Glomerular visceral epithelial cell (primary cell): ENCODE measurements at regions not wholly inside any gene's neighbourhood (a gene's known extent, or its start where the extent isn't known, plus 50 kb on each side); places are given as distances from the start of the nearest gene placed in this dataset.

Experiments
- DNase-seq: peaks from one replicate; pipeline ENCODE4 v3.0.0-alpha.2; 2016; ENCODE audit errors: extremely low spot score

- peak; percentile 39 for DNase-seq
Observed at GRCh38 chr1:222996310-222996975, 146.6 kb downstream of the TLR5 start.

- DNase-seq, result no peak
Observed at GRCh38 chr1:223000632-223001031, 142.4 kb downstream of the TLR5 start.

GRCh38 chr1:223001653-223002634, 141.1 kb downstream of the TLR5 start:
- DNase-seq, result no peak

- DNase-seq, result no peak
Observed at GRCh38 chr1:223003549-223003948, 139.5 kb downstream of the TLR5 start.

- DNase-seq, result no peak
Observed at GRCh38 chr1:223006371-223006770, 136.7 kb downstream of the TLR5 start.

- DNase-seq, result peak; percentile 41
Observed at GRCh38 chr1:223006917-223007648, 136.0 kb downstream of the TLR5 start.

- DNase-seq, result no peak
Observed at GRCh38 chr1:223007935-223008334, 135.1 kb downstream of the TLR5 start.

GRCh38 chr1:223008808-223009207, 134.2 kb downstream of the TLR5 start:
- DNase-seq, result no peak

GRCh38 chr1:223009406-223009805, 133.6 kb downstream of the TLR5 start:
- no peak for DNase-seq

GRCh38 chr1:223010582-223011504, 132.2 kb downstream of the TLR5 start:
- DNase-seq, result peak; percentile 42

- DNase-seq, result no peak
Observed at GRCh38 chr1:223011505-223011856, 131.6 kb downstream of the TLR5 start.

- DNase-seq, result no peak
Observed at GRCh38 chr1:223012176-223012788, 130.8 kb downstream of the TLR5 start.

GRCh38 chr1:223012938-223013337, 130.1 kb downstream of the TLR5 start:
- DNase-seq, result no peak

GRCh38 chr1:223014142-223014873, 128.7 kb downstream of the TLR5 start:
- DNase-seq, result no peak

- no peak for DNase-seq
Observed at GRCh38 chr1:223016381-223016780, 126.7 kb downstream of the TLR5 start.

GRCh38 chr1:223016890-223017289, 126.2 kb downstream of the TLR5 start:
- no peak for DNase-seq

GRCh38 chr1:223017291-223017690, 125.8 kb downstream of the TLR5 start:
- no peak for DNase-seq

GRCh38 chr1:223018534-223018933, 124.5 kb downstream of the TLR5 start:
- no peak for DNase-seq

- DNase-seq, result no peak
Observed at GRCh38 chr1:223019256-223019655, 123.8 kb downstream of the TLR5 start.

GRCh38 chr1:223020770-223021169, 122.3 kb downstream of the TLR5 start:
- DNase-seq, result no peak
